ENCODE measurements at regions not wholly inside any gene's neighbourhood (a gene's known extent, or its start where the extent isn't known, plus 50 kb on each side); places are given as distances from the start of the nearest gene placed in this dataset.

DNA sequence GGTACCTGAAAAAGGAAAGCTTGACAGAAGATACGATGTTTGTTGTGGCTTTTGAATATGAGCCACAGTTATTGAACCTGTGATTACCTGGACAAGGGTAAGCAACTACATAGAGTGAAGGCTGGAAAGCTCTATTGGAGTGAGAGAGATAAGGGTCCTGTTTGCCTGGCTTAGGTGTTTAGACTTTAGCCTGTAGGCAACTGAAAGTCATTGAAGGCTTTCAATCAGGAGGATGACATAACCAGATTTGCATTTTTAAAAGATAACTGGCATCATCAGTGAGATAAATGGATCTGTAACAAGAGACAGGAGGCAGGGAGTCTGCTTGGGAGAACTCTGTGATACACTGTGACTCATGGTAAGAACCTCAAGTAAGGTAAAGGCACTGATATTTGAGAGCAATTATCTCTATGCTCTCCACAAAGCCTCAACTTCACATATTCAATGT, 128.9 kb upstream of the SOX5 start:
- TF ChIP-seq, protein P1, sequence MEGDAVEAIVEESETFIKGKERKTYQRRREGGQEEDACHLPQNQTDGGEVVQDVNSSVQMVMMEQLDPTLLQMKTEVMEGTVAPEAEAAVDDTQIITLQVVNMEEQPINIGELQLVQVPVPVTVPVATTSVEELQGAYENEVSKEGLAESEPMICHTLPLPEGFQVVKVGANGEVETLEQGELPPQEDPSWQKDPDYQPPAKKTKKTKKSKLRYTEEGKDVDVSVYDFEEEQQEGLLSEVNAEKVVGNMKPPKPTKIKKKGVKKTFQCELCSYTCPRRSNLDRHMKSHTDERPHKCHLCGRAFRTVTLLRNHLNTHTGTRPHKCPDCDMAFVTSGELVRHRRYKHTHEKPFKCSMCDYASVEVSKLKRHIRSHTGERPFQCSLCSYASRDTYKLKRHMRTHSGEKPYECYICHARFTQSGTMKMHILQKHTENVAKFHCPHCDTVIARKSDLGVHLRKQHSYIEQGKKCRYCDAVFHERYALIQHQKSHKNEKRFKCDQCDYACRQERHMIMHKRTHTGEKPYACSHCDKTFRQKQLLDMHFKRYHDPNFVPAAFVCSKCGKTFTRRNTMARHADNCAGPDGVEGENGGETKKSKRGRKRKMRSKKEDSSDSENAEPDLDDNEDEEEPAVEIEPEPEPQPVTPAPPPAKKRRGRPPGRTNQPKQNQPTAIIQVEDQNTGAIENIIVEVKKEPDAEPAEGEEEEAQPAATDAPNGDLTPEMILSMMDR (IDR thresholded peaks at IDR 0.05; ENCODE audit: extremely low read depth in 1 of 2, insufficient read depth in 1 of 2, low read depth in 1 of 2, low read length in 2 of 2) = no peak
- TF ChIP-seq POLR2A (IDR thresholded peaks at IDR 0.05; ENCODE audit: low read depth, low read length) = no peak
